Stimulated activated naive CD8-positive, alpha-beta T cell treated with anti-CD3 and anti-CD28 coated beads, Interleukin-15, amount 100 ng/mL, for 72 hours (primary cell): ENCODE measurements at regions not wholly inside any gene's neighbourhood (a gene's known extent, or its start where the extent isn't known, plus 50 kb on each side); places are given as distances from the start of the nearest gene placed in this dataset.
"Not testable (repeated sequence)": the region's sequence is repeated elsewhere in the genome, so short reads cannot be mapped to it uniquely, and the experiment has no call there.

Source experiments
- ATAC-seq: fragments of 150-1000 bp; cut with Tn5 transposase; 2 replicates; pipeline ENCODE4 v1.10.0; 2021; ENCODE audit warnings: mild to moderate bottlenecking, moderate library complexity
- DNase-seq, 2 donors: peaks; one replicate each; pipeline ENCODE4 v3.0.0; 2021 to 2022
- H3K27ac Mint-ChIP-seq, 2 donors: one replicate each; pipeline ENCODE4 v1.8.0; 2022; ENCODE audit warnings: mild to moderate bottlenecking in 2 of 2, mixed read lengths in 2 of 2, moderate library complexity in 2 of 2
- H3K27me3 Mint-ChIP-seq: one replicate; pipeline ENCODE4 v1.8.0; 2022; ENCODE audit warnings: mixed read lengths
- H3K4me1 Mint-ChIP-seq: one replicate; pipeline ENCODE4 v1.8.0; 2022; ENCODE audit warnings: mild to moderate bottlenecking, mixed read lengths
- H3K4me3 Mint-ChIP-seq, 2 donors: one replicate each; pipeline ENCODE4 v1.8.0; 2022; ENCODE audit warnings: mild to moderate bottlenecking in 2 of 2, mixed read lengths in 2 of 2, moderate library complexity in 1 of 2
- H3K9me3 Mint-ChIP-seq, 2 donors: one replicate each; pipeline ENCODE4 v1.8.0; 2022; ENCODE audit warnings: mixed read lengths in 2 of 2

- not testable (repeated sequence) for H3K4me3 Mint-ChIP-seq, H3K27ac Mint-ChIP-seq, H3K4me1 Mint-ChIP-seq, ATAC-seq, H3K27me3 Mint-ChIP-seq, DNase-seq
- peaks cover 0 to 10% of the 10 kb centered on the region in 2 donors for H3K9me3 Mint-ChIP-seq
These were observed 337.1 kb downstream of the FAT4 start for GRCh38 chr4:125651707-125652357.

GRCh38 chr4:125658773-125659172 is 344.0 kb downstream of the FAT4 start:
- no peak for ATAC-seq
- Mint-ChIP-seq H3K27ac (no peak overlapping the region), H3K9me3 (no peaks in the 10 kb centered on the region), H3K27me3 (no peaks in the 10 kb centered on the region), H3K4me1 (no peaks in the 10 kb centered on the region), H3K4me3 (no peak overlapping the region)
- no peak for DNase-seq

GRCh38 chr4:125663896-125664767 is 349.4 kb downstream of the FAT4 start:
- Mint-ChIP-seq H3K9me3 (no peaks in the 10 kb centered on the region), H3K4me1 (no peaks in the 10 kb centered on the region), H3K4me3 (no peak overlapping the region), H3K27ac (no peak overlapping the region), H3K27me3 (no peaks in the 10 kb centered on the region)
- ATAC-seq: no peak
- no peak for DNase-seq

- Mint-ChIP-seq H3K9me3 (peaks cover 0 to 4% of the 10 kb centered on the region in 2 donors), H3K27me3 (no peaks in the 10 kb centered on the region), H3K4me1 (no peaks in the 10 kb centered on the region), H3K4me3 (no peak overlapping the region), H3K27ac (no peak overlapping the region)
- ATAC-seq: no peak
- no peak for DNase-seq
These were observed 351.9 kb downstream of the FAT4 start for GRCh38 chr4:125666635-125667034.

- Mint-ChIP-seq H3K27me3 (no peaks in the 10 kb centered on the region), H3K4me1 (no peaks in the 10 kb centered on the region), H3K9me3 (peaks cover 0 to 9% of the 10 kb centered on the region in 2 donors), H3K27ac (no peak overlapping the region), H3K4me3 (no peak overlapping the region)
- DNase-seq (no peak), ATAC-seq (no peak)
These were observed 361.4 kb downstream of the FAT4 start for GRCh38 chr4:125676156-125676555.

GRCh38 chr4:125676583-125676982 is 361.8 kb downstream of the FAT4 start:
- Mint-ChIP-seq H3K27ac (no peak overlapping the region), H3K4me1 (no peaks in the 10 kb centered on the region), H3K9me3 (peaks cover 0 to 9% of the 10 kb centered on the region in 2 donors), H3K27me3 (no peaks in the 10 kb centered on the region), H3K4me3 (no peak overlapping the region)
- no peak for DNase-seq
- ATAC-seq: no peak

GRCh38 chr4:125677665-125678307 is 363.0 kb downstream of the FAT4 start:
- DNase-seq: no peak
- Mint-ChIP-seq H3K4me3 (no peak overlapping the region), H3K9me3 (peaks cover 0 to 11% of the 10 kb centered on the region in 2 donors), H3K27ac (no peak overlapping the region), H3K27me3 (no peaks in the 10 kb centered on the region), H3K4me1 (no peaks in the 10 kb centered on the region)
- no peak for ATAC-seq

- H3K4me1 Mint-ChIP-seq: no peaks in the 10 kb centered on the region
- DNase-seq: no peak
These were observed 365.2 kb downstream of the FAT4 start for GRCh38 chr4:125679989-125680388.

GRCh38 chr4:125681240-125681639 is 366.5 kb downstream of the FAT4 start:
- H3K4me1 Mint-ChIP-seq: no peaks in the 10 kb centered on the region
- no peak for ATAC-seq
- no peak overlapping the region for H3K27ac Mint-ChIP-seq
- no peaks in the 10 kb centered on the region for H3K27me3 Mint-ChIP-seq
- DNase-seq: no peak
- no peak overlapping the region for H3K4me3 Mint-ChIP-seq
- H3K9me3 Mint-ChIP-seq: peaks cover 0 to 13% of the 10 kb centered on the region in 2 donors

More at GRCh38 chr4:125679989-125680388, 365.2 kb downstream of the FAT4 start:
- Mint-ChIP-seq H3K27ac (no peak overlapping the region), H3K4me3 (no peak overlapping the region), H3K9me3 (peaks cover 0 to 14% of the 10 kb centered on the region in 2 donors), H3K27me3 (no peaks in the 10 kb centered on the region)
- ATAC-seq: no peak

- H3K27ac Mint-ChIP-seq: no peak overlapping the region
- peaks cover 0 to 19% of the 10 kb centered on the region in 2 donors for H3K9me3 Mint-ChIP-seq
- ATAC-seq: no peak
- no peak overlapping the region for H3K4me3 Mint-ChIP-seq
- no peaks in the 10 kb centered on the region for H3K27me3 Mint-ChIP-seq
- DNase-seq: no peak
- no peaks in the 10 kb centered on the region for H3K4me1 Mint-ChIP-seq
These were observed 368.0 kb downstream of the FAT4 start for GRCh38 chr4:125682730-125683129.

GRCh38 chr4:125688841-125689240 is 374.1 kb downstream of the FAT4 start:
- Mint-ChIP-seq H3K27me3 (no peaks in the 10 kb centered on the region), H3K27ac (no peak overlapping the region), H3K4me1 (no peaks in the 10 kb centered on the region), H3K4me3 (no peak overlapping the region), H3K9me3 (peaks cover 0 to 14% of the 10 kb centered on the region in 2 donors)
- ATAC-seq: no peak
- no peak for DNase-seq

GRCh38 chr4:125689805-125690204 is 375.1 kb downstream of the FAT4 start:
- DNase-seq: no peak
- Mint-ChIP-seq H3K27me3 (no peaks in the 10 kb centered on the region), H3K9me3 (peaks cover 0 to 14% of the 10 kb centered on the region in 2 donors), H3K27ac (no peak overlapping the region), H3K4me3 (no peak overlapping the region), H3K4me1 (no peaks in the 10 kb centered on the region)
- ATAC-seq: no peak

- no peaks in the 10 kb centered on the region for H3K9me3 Mint-ChIP-seq
These were observed 378.5 kb downstream of the FAT4 start for GRCh38 chr4:125693228-125693627.

GRCh38 chr4:125702406-125702805 is 387.7 kb downstream of the FAT4 start:
- H3K27me3 Mint-ChIP-seq: no peaks in the 10 kb centered on the region
- H3K4me1 Mint-ChIP-seq: no peaks in the 10 kb centered on the region

More at GRCh38 chr4:125693228-125693627, 378.5 kb downstream of the FAT4 start:
- ATAC-seq: no peak
- no peak overlapping the region for H3K4me3 Mint-ChIP-seq
- H3K4me1 Mint-ChIP-seq: no peaks in the 10 kb centered on the region
- H3K27ac Mint-ChIP-seq: no peak overlapping the region
- DNase-seq: no peak
- H3K27me3 Mint-ChIP-seq: no peaks in the 10 kb centered on the region

GRCh38 chr4:125703443-125703842 is 388.7 kb downstream of the FAT4 start:
- Mint-ChIP-seq H3K4me1 (no peaks in the 10 kb centered on the region), H3K27ac (no peak overlapping the region), H3K27me3 (no peaks in the 10 kb centered on the region), H3K4me3 (no peak overlapping the region), H3K9me3 (no peaks in the 10 kb centered on the region)
- no peak for DNase-seq
- ATAC-seq: no peak

More at GRCh38 chr4:125702406-125702805, 387.7 kb downstream of the FAT4 start:
- Mint-ChIP-seq H3K9me3 (no peaks in the 10 kb centered on the region), H3K4me3 (no peak overlapping the region), H3K27ac (no peak overlapping the region)
- no peak for ATAC-seq
- DNase-seq: no peak

- ATAC-seq (no peak), DNase-seq (no peak)
- no peaks in the 10 kb centered on the region for H3K9me3 Mint-ChIP-seq
- H3K27me3 Mint-ChIP-seq: no peaks in the 10 kb centered on the region
- no peaks in the 10 kb centered on the region for H3K4me1 Mint-ChIP-seq
- no peak overlapping the region for H3K4me3 Mint-ChIP-seq
- H3K27ac Mint-ChIP-seq: no peak overlapping the region
These were observed 390.0 kb downstream of the FAT4 start for GRCh38 chr4:125704726-125705125.
